ENCODE measurements at regions not wholly inside any gene's neighbourhood (a gene's known extent, or its start where the extent isn't known, plus 50 kb on each side); places are given as distances from the start of the nearest gene placed in this dataset.

DNA sequence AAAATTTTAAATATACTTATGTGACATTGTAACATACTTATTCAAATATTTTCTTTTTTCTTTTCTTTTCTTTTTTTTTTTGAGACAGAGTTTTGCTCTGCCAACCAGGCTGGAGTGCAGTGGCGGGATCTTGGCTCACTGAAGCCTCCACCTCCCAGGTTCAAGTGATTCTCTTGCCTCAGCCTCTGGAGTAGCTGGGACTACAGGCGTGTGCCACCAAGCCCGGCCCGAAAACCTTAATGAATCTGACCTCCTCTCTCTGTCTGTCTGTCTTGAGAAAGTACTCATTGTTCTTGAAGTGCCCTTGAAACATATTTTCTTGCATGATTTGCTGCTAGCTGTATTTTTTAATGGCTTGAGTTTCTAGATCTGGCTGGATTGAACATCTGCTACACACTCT lies 136.8 kb downstream of the ANAPC4 start:
- intact Hi-C loops (cut with DNase I; ENCODE audit: low total_unique reads), result no loop called here

GRCh38 chr4:25523405-25523804 lies 132.2 kb upstream of the SLC34A2 start:
- DNase-seq, result no peak
- no peaks in the 10 kb centered on the region for H3K27me3 ChIP-seq (replicated peaks in 1 of 7)
- no peak overlapping the region for H3K4me3 ChIP-seq
- H3K4me1 ChIP-seq, result no peaks in the 10 kb centered on the region
- TF ChIP-seq POLR2A (IDR thresholded peaks at IDR 0.05) (no peak), POLR2AphosphoS5 (IDR thresholded peaks at IDR 0.05) (no peak)
- TF ChIP-seq, protein P1, sequence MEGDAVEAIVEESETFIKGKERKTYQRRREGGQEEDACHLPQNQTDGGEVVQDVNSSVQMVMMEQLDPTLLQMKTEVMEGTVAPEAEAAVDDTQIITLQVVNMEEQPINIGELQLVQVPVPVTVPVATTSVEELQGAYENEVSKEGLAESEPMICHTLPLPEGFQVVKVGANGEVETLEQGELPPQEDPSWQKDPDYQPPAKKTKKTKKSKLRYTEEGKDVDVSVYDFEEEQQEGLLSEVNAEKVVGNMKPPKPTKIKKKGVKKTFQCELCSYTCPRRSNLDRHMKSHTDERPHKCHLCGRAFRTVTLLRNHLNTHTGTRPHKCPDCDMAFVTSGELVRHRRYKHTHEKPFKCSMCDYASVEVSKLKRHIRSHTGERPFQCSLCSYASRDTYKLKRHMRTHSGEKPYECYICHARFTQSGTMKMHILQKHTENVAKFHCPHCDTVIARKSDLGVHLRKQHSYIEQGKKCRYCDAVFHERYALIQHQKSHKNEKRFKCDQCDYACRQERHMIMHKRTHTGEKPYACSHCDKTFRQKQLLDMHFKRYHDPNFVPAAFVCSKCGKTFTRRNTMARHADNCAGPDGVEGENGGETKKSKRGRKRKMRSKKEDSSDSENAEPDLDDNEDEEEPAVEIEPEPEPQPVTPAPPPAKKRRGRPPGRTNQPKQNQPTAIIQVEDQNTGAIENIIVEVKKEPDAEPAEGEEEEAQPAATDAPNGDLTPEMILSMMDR (IDR thresholded peaks at IDR 0.05 in 8 of 11, conservative IDR thresholded peaks at IDR 0.05 in 3 of 11), result no peak
- H3K27ac ChIP-seq, result no peak overlapping the region
- H3K9me3 ChIP-seq, result no peaks in the 10 kb centered on the region
- 55 to 78% (median 68%) methylated on average over 4 of the region's 4 CpGs for WGBS, 5 donors
- no peaks in the 10 kb centered on the region for H3K36me3 ChIP-seq
- intact Hi-C loops (cut with DNase I; ENCODE audit: low total_unique reads), result no loop called here

More for the DNA sequence above, 136.8 kb downstream of the ANAPC4 start:
- no peak for TF ChIP-seq POLR2A (IDR thresholded peaks at IDR 0.05)
- TF ChIP-seq, protein P1 (IDR thresholded peaks at IDR 0.05 in 8 of 11, conservative IDR thresholded peaks at IDR 0.05 in 3 of 11), result no peak
- TF ChIP-seq POLR2AphosphoS5 (IDR thresholded peaks at IDR 0.05), result no peak
- no peak for DNase-seq
- Histone ChIP-seq H3K4me3 (no peak overlapping the region), H3K36me3 (no peaks in the 10 kb centered on the region), H3K27me3 (replicated peaks in 1 of 7) (no peaks in the 10 kb centered on the region), H3K4me1 (no peaks in the 10 kb centered on the region), H3K9me3 (no peaks in the 10 kb centered on the region), H3K27ac (no peak overlapping the region)
- WGBS, 5 donors, result 84 to 94% (median 91%) methylated on average over 4 of the region's 4 CpGs

GRCh38 chr4:25524663-25525062 lies 131.0 kb upstream of the SLC34A2 start:
- DNase-seq, result no peak
- Histone ChIP-seq H3K4me3 (no peak overlapping the region), H3K36me3 (no peaks in the 10 kb centered on the region), H3K4me1 (no peaks in the 10 kb centered on the region), H3K27ac (no peak overlapping the region), H3K9me3 (no peaks in the 10 kb centered on the region), H3K27me3 (replicated peaks in 1 of 7) (no peaks in the 10 kb centered on the region)
- intact Hi-C loops (cut with DNase I; ENCODE audit: low total_unique reads), result no loop called here
- TF ChIP-seq POLR2AphosphoS5 (IDR thresholded peaks at IDR 0.05), result no peak
- TF ChIP-seq, protein P1 (IDR thresholded peaks at IDR 0.05 in 8 of 11, conservative IDR thresholded peaks at IDR 0.05 in 3 of 11), result no peak
- TF ChIP-seq POLR2A (IDR thresholded peaks at IDR 0.05), result no peak
- 68 to 89% (median 82%) methylated on average over 2 of the region's 2 CpGs for WGBS, 5 donors

- Histone ChIP-seq H3K27me3 (replicated peaks in 1 of 7) (no peaks in the 10 kb centered on the region), H3K4me3 (no peak overlapping the region), H3K4me1 (no peaks in the 10 kb centered on the region), H3K36me3 (no peaks in the 10 kb centered on the region), H3K27ac (no peak overlapping the region), H3K9me3 (no peaks in the 10 kb centered on the region)
- intact Hi-C loops (cut with DNase I; ENCODE audit: low total_unique reads), result no loop called here
- no peak for DNase-seq
- 80 to 90% (median 84%) methylated on average over 6 of the region's 6 CpGs for WGBS, 5 donors
- TF ChIP-seq POLR2AphosphoS5 (IDR thresholded peaks at IDR 0.05) (no peak), POLR2A (IDR thresholded peaks at IDR 0.05) (no peak)
- TF ChIP-seq, protein P1 (IDR thresholded peaks at IDR 0.05 in 8 of 11, conservative IDR thresholded peaks at IDR 0.05 in 3 of 11), result no peak
Measured at GRCh38 chr4:25525896-25526295, 129.8 kb upstream of the SLC34A2 start.
